ENCODE measurements at regions not wholly inside any gene's neighbourhood (a gene's known extent, or its start where the extent isn't known, plus 50 kb on each side); places are given as distances from the start of the nearest gene placed in this dataset.

- TF ChIP-seq ZBTB43 (CRISPR knock-in tag; IDR thresholded peaks at IDR 0.05) (no peak), GTF2I (CRISPR knock-in tag; conservative IDR thresholded peaks at IDR 0.05) (no peak), IRF1 (CRISPR knock-in tag; IDR thresholded peaks at IDR 0.05) (no peak), ZNF416 (CRISPR knock-in tag; IDR thresholded peaks at IDR 0.05) (no peak), KAT7 (CRISPR knock-in tag; IDR thresholded peaks at IDR 0.05; ENCODE audit: borderline replicate concordance) (no peak), TCF7 (CRISPR knock-in tag; IDR thresholded peaks at IDR 0.05; ENCODE audit: low read depth) (no peak), E2F5 (CRISPR knock-in tag; IDR thresholded peaks at IDR 0.05) (no peak), PRRX2 (CRISPR knock-in tag; IDR thresholded peaks at IDR 0.05) (no peak), ARID4B (CRISPR knock-in tag; IDR thresholded peaks at IDR 0.05; ENCODE audit: borderline replicate concordance) (no peak), ZNF423 (CRISPR knock-in tag; IDR thresholded peaks at IDR 0.05) (no peak), NR1H2 (CRISPR knock-in tag; IDR thresholded peaks at IDR 0.05) (no peak)
Measured at GRCh38 chr6:145250436-145250835, 484.9 kb downstream of the EPM2A start (continued).

- Mint-ChIP-seq H3K9me3 (peaks cover 4% of the 10 kb centered on the region), H3K4me1 (peaks cover 11% of the 10 kb centered on the region), H3K27me3 (ENCODE audit: low read depth) (no peaks in the 10 kb centered on the region; the same call in 1 of the 2 replicates), H3K4me3 (no peak overlapping the region), H3K27ac (no peak overlapping the region), H3K36me3 (no peaks in the 10 kb centered on the region)
- ATAC-seq (no peak), DNase-seq (ENCODE audit: low spot score) (no peak)
- TF ChIP-seq ZNF512 (CRISPR knock-in tag; IDR thresholded peaks at IDR 0.05; ENCODE audit: borderline replicate concordance) = no peak
- TF ChIP-seq ETV6 (CRISPR knock-in tag; IDR thresholded peaks at IDR 0.05) = no peak
- TF ChIP-seq TP53 (CRISPR knock-in tag; IDR thresholded peaks at IDR 0.05) = no peak
- no peak for TF ChIP-seq NFE2L1 (CRISPR knock-in tag; IDR thresholded peaks at IDR 0.05)
- TF ChIP-seq NR1H2 (CRISPR knock-in tag; IDR thresholded peaks at IDR 0.05) = no peak
- TF ChIP-seq ZNF219 (CRISPR knock-in tag; IDR thresholded peaks at IDR 0.05; ENCODE audit: borderline replicate concordance) = no peak
- no peak for TF ChIP-seq ELF4 (CRISPR knock-in tag; IDR thresholded peaks at IDR 0.05; ENCODE audit: low read depth)
- TF ChIP-seq ATF3 (CRISPR knock-in tag; conservative IDR thresholded peaks at IDR 0.05) = no peak
- no peak for TF ChIP-seq JUN (CRISPR knock-in tag; IDR thresholded peaks at IDR 0.05)
- TF ChIP-seq TCF7 (CRISPR knock-in tag; IDR thresholded peaks at IDR 0.05; ENCODE audit: low read depth) = no peak
- no peak for TF ChIP-seq SMAD4 (CRISPR knock-in tag; IDR thresholded peaks at IDR 0.05)
- TF ChIP-seq MXD4 (CRISPR knock-in tag; IDR thresholded peaks at IDR 0.05; ENCODE audit: borderline replicate concordance) = no peak
- TF ChIP-seq USF2 (CRISPR knock-in tag; IDR thresholded peaks at IDR 0.05) = no peak
- no peak for TF ChIP-seq FOXP4 (CRISPR knock-in tag; IDR thresholded peaks at IDR 0.05)
- TF ChIP-seq ESRRA (CRISPR knock-in tag; IDR thresholded peaks at IDR 0.05; ENCODE audit: borderline replicate concordance) = no peak
- no peak for TF ChIP-seq ZNF138 (CRISPR knock-in tag; conservative IDR thresholded peaks at IDR 0.05)
- ChIA-PET CTCF (no interaction called here), POLR2A (no interaction called here)
Measured at GRCh38 chr6:145252737-145253136, 482.6 kb downstream of the EPM2A start.

Measured in WTC11 (cell line).